ENCODE measurements at regions not wholly inside any gene's neighbourhood (a gene's known extent, or its start where the extent isn't known, plus 50 kb on each side); places are given as distances from the start of the nearest gene placed in this dataset.

DNA sequence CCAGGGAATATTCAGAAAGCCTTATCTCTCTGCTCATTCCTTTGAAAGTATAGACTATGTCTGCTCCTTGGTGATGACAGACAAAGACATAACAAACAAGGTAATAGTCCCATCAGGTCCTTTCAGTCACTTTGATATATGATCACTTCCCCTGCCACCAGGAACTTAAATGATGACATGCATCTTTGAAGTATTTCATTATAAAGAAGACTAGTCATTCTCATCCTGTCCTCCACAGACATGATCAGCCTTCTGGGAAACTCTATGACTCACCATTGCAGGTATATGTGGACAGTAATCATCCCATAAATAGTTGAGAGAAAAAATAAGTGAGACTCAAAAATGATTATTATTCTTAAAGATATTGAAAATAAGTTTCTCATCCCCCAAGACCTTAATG lies 117.5 kb upstream of the VCX2 start:
- H3K27ac ChIP-seq (ENCODE audit: low read depth, low read length, poor library complexity, severe bottlenecking): no peak overlapping the region
- H3K4me3 ChIP-seq (ENCODE audit: low read depth, low read length, poor library complexity, severe bottlenecking): no peak overlapping the region
- TF ChIP-seq, protein P1, sequence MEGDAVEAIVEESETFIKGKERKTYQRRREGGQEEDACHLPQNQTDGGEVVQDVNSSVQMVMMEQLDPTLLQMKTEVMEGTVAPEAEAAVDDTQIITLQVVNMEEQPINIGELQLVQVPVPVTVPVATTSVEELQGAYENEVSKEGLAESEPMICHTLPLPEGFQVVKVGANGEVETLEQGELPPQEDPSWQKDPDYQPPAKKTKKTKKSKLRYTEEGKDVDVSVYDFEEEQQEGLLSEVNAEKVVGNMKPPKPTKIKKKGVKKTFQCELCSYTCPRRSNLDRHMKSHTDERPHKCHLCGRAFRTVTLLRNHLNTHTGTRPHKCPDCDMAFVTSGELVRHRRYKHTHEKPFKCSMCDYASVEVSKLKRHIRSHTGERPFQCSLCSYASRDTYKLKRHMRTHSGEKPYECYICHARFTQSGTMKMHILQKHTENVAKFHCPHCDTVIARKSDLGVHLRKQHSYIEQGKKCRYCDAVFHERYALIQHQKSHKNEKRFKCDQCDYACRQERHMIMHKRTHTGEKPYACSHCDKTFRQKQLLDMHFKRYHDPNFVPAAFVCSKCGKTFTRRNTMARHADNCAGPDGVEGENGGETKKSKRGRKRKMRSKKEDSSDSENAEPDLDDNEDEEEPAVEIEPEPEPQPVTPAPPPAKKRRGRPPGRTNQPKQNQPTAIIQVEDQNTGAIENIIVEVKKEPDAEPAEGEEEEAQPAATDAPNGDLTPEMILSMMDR (conservative IDR thresholded peaks at IDR 0.05; ENCODE audit: low read depth, low read length): no peak
- TF ChIP-seq EZH2 (IDR thresholded peaks at IDR 0.05; ENCODE audit: borderline replicate concordance, low read depth, low read length, poor library complexity, severe bottlenecking): no peak
- no peaks in the 10 kb centered on the region for H3K36me3 ChIP-seq (ENCODE audit: insufficient read depth, low read length, poor library complexity, severe bottlenecking)
- CTCF ChIA-PET: no interaction called here
- no peaks in the 10 kb centered on the region for H3K9me3 ChIP-seq (ENCODE audit: low read depth, low read length, poor library complexity, severe bottlenecking)
- POLR2A ChIA-PET (ENCODE audit: low non-redundant PET): no interaction called here
- no peaks in the 10 kb centered on the region for H3K27me3 ChIP-seq (replicated peaks; ENCODE audit: insufficient read depth, low read depth, low read length, poor library complexity)
- intact Hi-C loops (cut with micrococcal nuclease; ENCODE audit: unreplicated experiment): no loop called here
- no peak for DNase-seq (ENCODE audit: low spot score)
- no peaks in the 10 kb centered on the region for H3K4me1 ChIP-seq (ENCODE audit: insufficient read depth, low read length, poor library complexity, severe bottlenecking)
- BruUV-seq (replicated peaks): no TSS peak

- POLR2A ChIA-PET (ENCODE audit: low non-redundant PET): no interaction called here
- no peaks in the 10 kb centered on the region for H3K4me1 ChIP-seq (ENCODE audit: insufficient read depth, low read length, poor library complexity, severe bottlenecking)
- H3K4me3 ChIP-seq (ENCODE audit: low read depth, low read length, poor library complexity, severe bottlenecking): no peak overlapping the region
- H3K27me3 ChIP-seq (replicated peaks; ENCODE audit: insufficient read depth, low read depth, low read length, poor library complexity): no peaks in the 10 kb centered on the region
- H3K9me3 ChIP-seq (ENCODE audit: low read depth, low read length, poor library complexity, severe bottlenecking): no peaks in the 10 kb centered on the region
- H3K36me3 ChIP-seq (ENCODE audit: insufficient read depth, low read length, poor library complexity, severe bottlenecking): no peaks in the 10 kb centered on the region
- BruUV-seq (replicated peaks): no TSS peak
- no peak for TF ChIP-seq EZH2 (IDR thresholded peaks at IDR 0.05; ENCODE audit: borderline replicate concordance, low read depth, low read length, poor library complexity, severe bottlenecking)
- TF ChIP-seq, protein P1 (conservative IDR thresholded peaks at IDR 0.05; ENCODE audit: low read depth, low read length): no peak
- CTCF ChIA-PET: no interaction called here
- H3K27ac ChIP-seq (ENCODE audit: low read depth, low read length, poor library complexity, severe bottlenecking): no peak overlapping the region
- intact Hi-C loops (cut with micrococcal nuclease; ENCODE audit: unreplicated experiment): no loop called here
- no peak for DNase-seq (ENCODE audit: low spot score)
Measured at GRCh38 chrX:8289523-8289922, 118.5 kb upstream of the VCX2 start.

DNA sequence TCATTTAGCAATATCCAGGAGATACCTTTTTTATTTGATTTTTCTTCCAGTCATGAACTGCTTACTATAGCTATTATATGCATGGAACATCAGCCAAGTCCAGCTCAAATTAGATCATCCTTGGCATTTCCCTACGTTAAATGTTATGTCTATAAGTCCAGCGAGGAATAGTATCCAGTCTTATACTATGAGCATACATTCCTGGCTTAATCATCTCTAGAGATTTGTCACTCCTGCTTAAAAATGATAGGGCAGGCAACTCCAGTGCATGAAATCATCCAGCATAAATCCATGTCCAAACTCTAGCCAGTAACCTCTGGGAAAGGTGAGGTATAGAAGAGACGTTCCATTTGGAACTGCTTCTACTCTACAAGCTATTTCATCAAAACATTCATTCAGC lies 126.7 kb upstream of the VCX2 start:
- ChIA-PET CTCF (no interaction called here), POLR2A (ENCODE audit: low non-redundant PET) (no interaction called here)
- no peaks in the 10 kb centered on the region for H3K36me3 ChIP-seq (ENCODE audit: insufficient read depth, low read length, poor library complexity, severe bottlenecking)
- BruUV-seq (replicated peaks): no TSS peak
- no peaks in the 10 kb centered on the region for H3K4me1 ChIP-seq (ENCODE audit: insufficient read depth, low read length, poor library complexity, severe bottlenecking)
- no peak for DNase-seq (ENCODE audit: low spot score)
- H3K4me3 ChIP-seq (ENCODE audit: low read depth, low read length, poor library complexity, severe bottlenecking): no peak overlapping the region
- intact Hi-C loops (cut with micrococcal nuclease; ENCODE audit: unreplicated experiment): no loop called here
- H3K27ac ChIP-seq (ENCODE audit: low read depth, low read length, poor library complexity, severe bottlenecking): no peak overlapping the region
- TF ChIP-seq, protein P1 (conservative IDR thresholded peaks at IDR 0.05; ENCODE audit: low read depth, low read length): no peak
- no peak for TF ChIP-seq EZH2 (IDR thresholded peaks at IDR 0.05; ENCODE audit: borderline replicate concordance, low read depth, low read length, poor library complexity, severe bottlenecking)
- peaks cover 3% of the 10 kb centered on the region for H3K9me3 ChIP-seq (ENCODE audit: low read depth, low read length, poor library complexity, severe bottlenecking)
- H3K27me3 ChIP-seq (replicated peaks; ENCODE audit: insufficient read depth, low read depth, low read length, poor library complexity): no peaks in the 10 kb centered on the region

Measured in A673 (cell line).